Endothelial cell (in vitro differentiated cells): ENCODE measurements at regions not wholly inside any gene's neighbourhood (a gene's known extent, or its start where the extent isn't known, plus 50 kb on each side); places are given as distances from the start of the nearest gene placed in this dataset.

ENCODE experiments used
- DNase-seq: peaks from one replicate; pipeline ENCODE4 v3.0.0; 2021; ENCODE audit warnings: low spot score
- H3K27ac Mint-ChIP-seq: one replicate; pipeline ENCODE4 v1.8.0; 2021; ENCODE audit warnings: mixed read lengths, inconsistent platforms; ENCODE audit not compliant: unreplicated experiment
- H3K27me3 Mint-ChIP-seq: one replicate; pipeline ENCODE4 v1.8.0; 2021; ENCODE audit warnings: mild to moderate bottlenecking, moderate library complexity, mixed read lengths, inconsistent platforms; ENCODE audit not compliant: unreplicated experiment
- H3K36me3 Mint-ChIP-seq: one replicate; pipeline ENCODE4 v1.8.0; 2021; ENCODE audit warnings: mild to moderate bottlenecking, low read depth, mixed read lengths, inconsistent platforms; ENCODE audit not compliant: unreplicated experiment
- H3K4me1 Mint-ChIP-seq: one replicate; pipeline ENCODE4 v1.8.0; 2021; ENCODE audit warnings: mild to moderate bottlenecking, mixed read lengths, inconsistent platforms; ENCODE audit not compliant: unreplicated experiment
- H3K4me3 Mint-ChIP-seq: one replicate; pipeline ENCODE4 v1.8.0; 2021; ENCODE audit warnings: mild to moderate bottlenecking, mixed read lengths, inconsistent platforms; ENCODE audit not compliant: unreplicated experiment
- H3K9me3 Mint-ChIP-seq: one replicate; pipeline ENCODE4 v1.8.0; 2021; ENCODE audit warnings: mixed read lengths, inconsistent platforms; ENCODE audit not compliant: unreplicated experiment
- CTCF ChIP-seq: fragments of 200-600 bp; sonication (generic); IDR thresholded peaks from one replicate; pipeline ENCODE4 v1.5.0; 2021; ENCODE audit warnings: antibody characterized with exemption; ENCODE audit not compliant: unreplicated experiment

GRCh38 chr5:56722317-56722716 is 93.0 kb upstream of the MAP3K1 start:
- DNase-seq = no peak
- Mint-ChIP-seq H3K27me3 (peaks cover 1% of the 10 kb centered on the region), H3K27ac (no peak overlapping the region), H3K4me3 (no peak overlapping the region), H3K9me3 (no peaks in the 10 kb centered on the region), H3K4me1 (peaks cover 3% of the 10 kb centered on the region), H3K36me3 (no peaks in the 10 kb centered on the region)
- TF ChIP-seq CTCF = no peak

GRCh38 chr5:56717253-56717987 is 97.9 kb upstream of the MAP3K1 start:
- DNase-seq = no peak
- Mint-ChIP-seq H3K4me1 (peaks cover 19% of the 10 kb centered on the region), H3K27me3 (no peaks in the 10 kb centered on the region), H3K4me3 (no peak overlapping the region), H3K27ac (no peak overlapping the region), H3K9me3 (no peaks in the 10 kb centered on the region), H3K36me3 (no peaks in the 10 kb centered on the region)
- no peak for TF ChIP-seq CTCF

- no peak for TF ChIP-seq CTCF
- Mint-ChIP-seq H3K36me3 (no peaks in the 10 kb centered on the region), H3K27ac (no peak overlapping the region), H3K4me1 (peaks cover 19% of the 10 kb centered on the region), H3K9me3 (no peaks in the 10 kb centered on the region), H3K4me3 (no peak overlapping the region), H3K27me3 (no peaks in the 10 kb centered on the region)
- DNase-seq = no peak
Observed at GRCh38 chr5:56715986-56716385, 99.4 kb upstream of the MAP3K1 start.

- Mint-ChIP-seq H3K9me3 (no peaks in the 10 kb centered on the region), H3K27me3 (no peaks in the 10 kb centered on the region), H3K4me1 (peaks cover 19% of the 10 kb centered on the region), H3K36me3 (no peaks in the 10 kb centered on the region), H3K4me3 (no peak overlapping the region), H3K27ac (no peak overlapping the region)
- no peak for TF ChIP-seq CTCF
- DNase-seq = no peak
Observed at GRCh38 chr5:56712895-56713591, 102.3 kb upstream of the MAP3K1 start.
